ENCODE measurements at regions not wholly inside any gene's neighbourhood (a gene's known extent, or its start where the extent isn't known, plus 50 kb on each side); places are given as distances from the start of the nearest gene placed in this dataset.

DNA sequence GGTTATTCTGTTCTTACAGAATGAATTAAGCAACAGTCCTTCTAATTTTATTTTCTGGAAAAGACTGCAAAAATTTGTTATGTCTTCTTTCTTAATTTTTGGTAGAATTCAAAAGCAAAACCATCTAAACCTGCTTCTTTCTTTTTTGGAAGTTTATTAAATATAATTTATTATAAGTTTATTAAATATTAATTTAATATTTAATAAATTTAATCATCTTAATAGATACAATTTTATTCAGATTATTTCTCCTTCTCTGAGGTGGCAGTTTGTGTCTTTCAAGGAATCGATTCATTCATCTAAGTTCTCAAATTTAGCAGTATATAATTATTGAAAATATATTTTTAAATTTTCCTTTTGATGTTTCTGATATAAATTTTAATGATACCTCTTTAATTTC, 837.5 kb upstream of the LRRC4C start:
- H3K9me3 ChIP-seq (ENCODE audit: low read length) = no peaks in the 10 kb centered on the region
- H3K4me1 ChIP-seq (ENCODE audit: insufficient read depth, low read length) = no peaks in the 10 kb centered on the region
- H2AFZ ChIP-seq (ENCODE audit: low read depth, low read length) = no peak overlapping the region

DNA sequence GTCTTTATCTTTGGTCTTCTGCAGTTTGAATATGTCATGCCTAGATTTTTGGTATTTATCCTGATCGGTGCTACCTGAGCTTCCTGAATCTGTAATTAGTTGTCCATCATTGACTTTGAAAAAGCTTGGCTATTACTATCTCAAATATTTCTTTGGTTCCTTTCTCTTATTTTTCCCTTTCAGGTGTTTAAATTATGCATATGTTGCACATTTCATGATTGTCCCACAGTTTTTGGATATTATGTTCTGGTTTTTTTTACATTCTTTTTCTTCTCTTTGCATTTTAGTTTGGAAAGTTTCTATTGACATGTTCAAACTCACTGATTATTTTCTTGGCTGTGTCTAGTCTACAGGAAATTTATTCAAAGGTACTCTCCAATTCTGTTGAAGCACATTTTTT, 840.3 kb upstream of the LRRC4C start:
- Histone ChIP-seq H3K4me1 (ENCODE audit: insufficient read depth, low read length) (no peaks in the 10 kb centered on the region), H2AFZ (ENCODE audit: low read depth, low read length) (no peak overlapping the region), H3K27me3 (ENCODE audit: insufficient read depth, low read length) (no peaks in the 10 kb centered on the region), H3K9me3 (ENCODE audit: low read length) (no peaks in the 10 kb centered on the region), H3K4me3 (ENCODE audit: low read length) (no peak overlapping the region), H3K36me3 (ENCODE audit: insufficient read depth, low read length) (no peaks in the 10 kb centered on the region)

More for the DNA sequence above, 837.5 kb upstream of the LRRC4C start:
- Histone ChIP-seq H3K36me3 (ENCODE audit: insufficient read depth, low read length) (no peaks in the 10 kb centered on the region), H3K4me3 (ENCODE audit: low read length) (no peak overlapping the region), H3K27me3 (ENCODE audit: insufficient read depth, low read length) (no peaks in the 10 kb centered on the region)

DNA sequence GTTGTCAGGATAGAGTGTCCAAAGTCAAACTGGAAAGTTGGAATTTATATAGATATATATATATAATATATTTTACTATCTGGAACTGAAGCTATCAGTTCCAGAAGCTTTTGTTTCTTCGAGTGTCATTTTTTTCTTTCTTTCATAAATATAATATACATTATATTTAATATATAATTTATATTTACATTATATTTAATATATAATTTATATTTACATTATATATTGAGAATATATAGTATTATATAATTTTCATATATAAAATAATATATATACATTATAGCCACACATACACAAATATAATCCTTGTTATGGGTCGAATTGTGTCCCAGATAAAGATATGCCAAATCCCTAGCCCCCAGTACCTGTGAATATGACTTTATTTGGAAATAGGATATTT, 842.3 kb upstream of the LRRC4C start:
- no peak overlapping the region for H3K4me3 ChIP-seq (ENCODE audit: low read length)
- H3K27me3 ChIP-seq (ENCODE audit: insufficient read depth, low read length) = no peaks in the 10 kb centered on the region
- H3K36me3 ChIP-seq (ENCODE audit: insufficient read depth, low read length) = no peaks in the 10 kb centered on the region
- no peaks in the 10 kb centered on the region for H3K4me1 ChIP-seq (ENCODE audit: insufficient read depth, low read length)
- no peak overlapping the region for H2AFZ ChIP-seq (ENCODE audit: low read depth, low read length)
- no peaks in the 10 kb centered on the region for H3K9me3 ChIP-seq (ENCODE audit: low read length)

DNA sequence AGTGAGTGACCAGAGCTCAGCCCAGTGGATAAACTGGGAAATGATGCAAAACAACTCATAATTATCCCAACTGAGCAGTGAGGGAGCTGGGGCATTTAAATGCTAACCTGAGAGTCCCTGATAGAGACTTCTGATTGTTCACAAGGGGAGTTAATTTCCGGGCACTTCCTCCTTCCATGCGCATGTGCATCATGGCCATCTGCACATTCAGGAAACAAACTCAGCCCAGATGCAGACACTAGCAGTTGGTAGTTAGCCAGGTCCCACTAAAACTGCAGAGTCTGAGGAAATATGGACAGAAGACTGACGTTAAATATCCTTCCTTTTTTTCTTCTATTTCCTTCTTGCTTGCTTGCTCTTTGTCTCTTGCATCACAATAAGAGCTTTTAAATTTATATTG, 852.1 kb upstream of the LRRC4C start:
- no peaks in the 10 kb centered on the region for H3K27me3 ChIP-seq (ENCODE audit: insufficient read depth, low read length)
- no peaks in the 10 kb centered on the region for H3K36me3 ChIP-seq (ENCODE audit: insufficient read depth, low read length)
- H2AFZ ChIP-seq (ENCODE audit: low read depth, low read length) = no peak overlapping the region
- peaks cover 3% of the 10 kb centered on the region for H3K4me1 ChIP-seq (ENCODE audit: insufficient read depth, low read length)
- H3K9me3 ChIP-seq (ENCODE audit: low read length) = no peaks in the 10 kb centered on the region
- no peak overlapping the region for H3K4me3 ChIP-seq (ENCODE audit: low read length)

DNA sequence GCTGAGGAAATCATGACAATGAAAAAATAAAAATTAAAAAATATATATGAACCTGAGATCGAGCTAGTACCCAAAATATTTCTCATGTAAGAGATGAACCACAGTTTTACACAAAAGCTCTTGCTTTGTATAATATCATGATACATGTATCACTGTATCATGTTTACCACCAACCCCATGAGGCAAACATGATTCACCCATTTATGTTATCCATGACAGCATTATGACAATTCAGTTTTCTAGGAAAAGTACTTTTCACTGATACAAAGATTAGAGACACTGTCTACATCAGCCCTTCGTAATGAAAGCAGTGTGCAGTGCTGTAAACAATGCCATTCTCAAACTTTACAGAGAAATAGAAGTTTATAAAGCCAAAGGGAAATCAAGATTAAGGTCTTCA, 852.5 kb upstream of the LRRC4C start:
- Histone ChIP-seq H3K4me1 (ENCODE audit: insufficient read depth, low read length) (peaks cover 3% of the 10 kb centered on the region), H3K36me3 (ENCODE audit: insufficient read depth, low read length) (no peaks in the 10 kb centered on the region), H3K27me3 (ENCODE audit: insufficient read depth, low read length) (no peaks in the 10 kb centered on the region), H3K9me3 (ENCODE audit: low read length) (no peaks in the 10 kb centered on the region), H3K4me3 (ENCODE audit: low read length) (no peak overlapping the region), H2AFZ (ENCODE audit: low read depth, low read length) (no peak overlapping the region)

DNA sequence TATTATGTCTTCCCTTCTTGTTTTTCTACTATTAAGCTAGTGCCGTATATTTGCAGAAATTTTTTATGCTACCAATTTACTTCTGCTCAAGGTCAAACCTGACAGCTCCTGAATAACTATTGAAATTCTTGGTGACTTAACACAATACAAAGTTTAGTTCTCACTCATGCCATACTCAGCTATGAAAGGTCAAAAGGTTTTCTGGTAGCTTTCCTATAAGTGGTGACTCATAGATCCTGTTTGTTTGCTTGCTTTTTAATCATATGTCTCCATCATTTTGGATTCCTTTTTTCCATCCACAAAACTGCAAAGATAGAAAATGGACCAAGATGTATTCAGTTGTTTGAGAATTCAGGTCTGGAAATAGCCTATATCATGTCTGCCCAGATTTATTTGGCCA, 855.8 kb upstream of the LRRC4C start:
- Histone ChIP-seq H2AFZ (ENCODE audit: low read depth, low read length) (no peak overlapping the region), H3K9me3 (ENCODE audit: low read length) (no peaks in the 10 kb centered on the region), H3K4me1 (ENCODE audit: insufficient read depth, low read length) (peaks cover 3% of the 10 kb centered on the region), H3K36me3 (ENCODE audit: insufficient read depth, low read length) (no peaks in the 10 kb centered on the region), H3K4me3 (ENCODE audit: low read length) (no peak overlapping the region), H3K27me3 (ENCODE audit: insufficient read depth, low read length) (no peaks in the 10 kb centered on the region)

DNA sequence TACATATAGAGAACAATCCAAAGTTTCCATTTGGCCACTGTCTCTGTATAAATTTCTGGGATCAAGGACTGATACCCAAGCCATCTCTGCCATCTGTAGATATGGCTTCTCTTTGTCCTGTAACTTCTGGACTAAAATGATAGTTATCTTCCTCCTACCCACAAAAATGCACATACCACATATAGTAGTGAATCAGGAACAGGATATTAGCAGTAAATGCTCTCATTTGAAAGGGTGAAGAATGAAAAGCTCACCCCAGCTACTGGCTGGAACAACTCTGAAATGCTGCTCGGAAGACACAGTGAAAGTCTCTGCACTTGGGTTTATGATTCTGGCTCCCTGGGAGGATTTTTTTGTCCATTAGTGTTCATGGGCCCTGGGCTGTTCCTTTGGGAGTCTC, 856.4 kb upstream of the LRRC4C start:
- no peak overlapping the region for H3K4me3 ChIP-seq (ENCODE audit: low read length)
- no peak overlapping the region for H2AFZ ChIP-seq (ENCODE audit: low read depth, low read length)
- H3K36me3 ChIP-seq (ENCODE audit: insufficient read depth, low read length) = no peaks in the 10 kb centered on the region
- no peaks in the 10 kb centered on the region for H3K9me3 ChIP-seq (ENCODE audit: low read length)
- no peaks in the 10 kb centered on the region for H3K27me3 ChIP-seq (ENCODE audit: insufficient read depth, low read length)
- H3K4me1 ChIP-seq (ENCODE audit: insufficient read depth, low read length) = peaks cover 3% of the 10 kb centered on the region

DNA sequence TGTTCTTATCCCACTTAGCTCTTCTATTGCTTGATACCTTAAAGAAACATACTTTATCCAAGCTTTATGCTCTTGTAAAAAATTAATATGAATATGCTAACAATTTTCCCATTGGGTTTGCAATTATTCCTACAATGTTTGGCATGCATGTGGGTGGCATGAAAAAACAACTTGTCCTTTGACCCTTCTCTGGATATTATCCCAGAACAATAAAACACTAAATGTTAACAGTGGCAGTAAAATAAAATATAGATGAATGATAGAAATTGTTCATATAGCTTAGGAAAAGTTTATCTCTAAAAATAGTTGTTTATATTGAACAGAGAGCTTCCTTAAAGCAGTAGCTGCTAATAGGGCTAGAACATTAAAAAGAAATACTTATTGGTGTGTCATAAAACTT, 860.5 kb upstream of the LRRC4C start:
- no peaks in the 10 kb centered on the region for H3K27me3 ChIP-seq (ENCODE audit: insufficient read depth, low read length)

DNA sequence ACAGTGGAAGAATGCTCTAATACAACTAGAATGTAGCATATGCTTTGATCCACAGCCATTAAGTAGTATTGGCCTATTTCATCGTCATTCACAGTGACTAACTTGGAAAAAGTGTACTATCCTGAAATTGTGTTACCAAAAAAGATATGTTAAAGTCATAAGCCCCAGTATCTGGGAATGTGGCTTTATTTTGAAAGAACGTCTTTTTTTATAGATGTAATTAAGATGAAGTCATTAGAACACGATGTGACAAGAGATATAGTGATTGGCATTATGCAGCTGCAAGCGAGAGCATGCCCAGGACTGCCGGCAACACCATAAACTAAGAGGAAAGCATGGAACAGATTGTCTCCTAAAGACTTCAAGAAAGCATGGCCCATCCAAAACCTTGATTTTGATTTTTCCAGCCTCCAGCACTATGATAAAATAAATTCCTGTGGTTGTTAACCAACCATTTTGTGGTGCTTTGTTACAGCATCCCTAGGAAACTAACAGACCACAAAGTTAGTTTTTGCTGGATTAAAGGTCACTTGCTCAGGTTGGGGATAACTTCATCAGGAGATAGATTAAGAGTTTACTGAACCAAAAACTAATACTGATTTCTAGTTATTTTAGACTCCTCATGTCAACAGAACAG, 870.6 kb upstream of the LRRC4C start:
- H3K36me3 ChIP-seq (ENCODE audit: insufficient read depth, low read length) = no peaks in the 10 kb centered on the region
- H3K4me3 ChIP-seq (ENCODE audit: low read length) = no peak overlapping the region
- H3K9me3 ChIP-seq (ENCODE audit: low read length) = no peaks in the 10 kb centered on the region
- H3K27me3 ChIP-seq (ENCODE audit: insufficient read depth, low read length) = no peaks in the 10 kb centered on the region
- no peak overlapping the region for H2AFZ ChIP-seq (ENCODE audit: low read depth, low read length)
- H3K4me1 ChIP-seq (ENCODE audit: insufficient read depth, low read length) = no peaks in the 10 kb centered on the region

More for the DNA sequence above, 860.5 kb upstream of the LRRC4C start:
- Histone ChIP-seq H3K4me3 (ENCODE audit: low read length) (no peak overlapping the region), H3K36me3 (ENCODE audit: insufficient read depth, low read length) (no peaks in the 10 kb centered on the region), H3K4me1 (ENCODE audit: insufficient read depth, low read length) (no peaks in the 10 kb centered on the region), H3K9me3 (ENCODE audit: low read length) (no peaks in the 10 kb centered on the region), H2AFZ (ENCODE audit: low read depth, low read length) (no peak overlapping the region)

DNA sequence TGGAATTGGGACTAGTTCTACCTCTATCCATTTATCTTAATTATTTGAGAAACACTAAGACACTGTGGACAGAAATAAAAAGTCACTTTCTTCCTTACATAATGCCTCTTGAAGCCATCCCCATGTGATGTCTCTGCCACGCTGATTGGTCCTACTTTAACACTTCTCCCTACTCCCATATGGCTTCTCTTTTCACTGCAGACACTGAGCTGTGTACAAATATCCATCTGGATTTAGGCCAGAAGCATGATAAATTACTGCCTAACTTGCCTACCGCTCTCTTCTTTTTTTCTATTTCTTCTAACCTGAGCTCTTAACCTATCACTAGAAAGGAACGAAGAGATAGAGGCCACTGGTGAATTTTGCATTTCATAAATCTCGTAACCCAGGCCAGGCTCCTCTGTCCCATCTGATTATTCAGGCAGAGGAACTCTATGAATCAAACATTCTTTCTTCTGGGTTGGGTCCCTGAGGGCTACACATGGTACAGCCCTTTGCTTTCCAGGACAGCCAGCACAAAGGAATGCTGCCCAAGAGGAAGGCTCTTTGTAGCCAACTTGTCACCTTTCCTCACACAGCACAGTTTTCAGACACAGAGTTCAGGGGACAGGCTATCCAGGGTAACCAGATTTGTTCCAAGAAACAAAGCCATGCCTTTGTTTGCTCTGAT, 878.5 kb upstream of the LRRC4C start:
- Histone ChIP-seq H3K4me3 (ENCODE audit: low read length) (no peak overlapping the region), H3K36me3 (ENCODE audit: insufficient read depth, low read length) (no peaks in the 10 kb centered on the region), H2AFZ (ENCODE audit: low read depth, low read length) (no peak overlapping the region), H3K4me1 (ENCODE audit: insufficient read depth, low read length) (peaks cover 3% of the 10 kb centered on the region), H3K27me3 (ENCODE audit: insufficient read depth, low read length) (no peaks in the 10 kb centered on the region), H3K9me3 (ENCODE audit: low read length) (no peaks in the 10 kb centered on the region)

DNA sequence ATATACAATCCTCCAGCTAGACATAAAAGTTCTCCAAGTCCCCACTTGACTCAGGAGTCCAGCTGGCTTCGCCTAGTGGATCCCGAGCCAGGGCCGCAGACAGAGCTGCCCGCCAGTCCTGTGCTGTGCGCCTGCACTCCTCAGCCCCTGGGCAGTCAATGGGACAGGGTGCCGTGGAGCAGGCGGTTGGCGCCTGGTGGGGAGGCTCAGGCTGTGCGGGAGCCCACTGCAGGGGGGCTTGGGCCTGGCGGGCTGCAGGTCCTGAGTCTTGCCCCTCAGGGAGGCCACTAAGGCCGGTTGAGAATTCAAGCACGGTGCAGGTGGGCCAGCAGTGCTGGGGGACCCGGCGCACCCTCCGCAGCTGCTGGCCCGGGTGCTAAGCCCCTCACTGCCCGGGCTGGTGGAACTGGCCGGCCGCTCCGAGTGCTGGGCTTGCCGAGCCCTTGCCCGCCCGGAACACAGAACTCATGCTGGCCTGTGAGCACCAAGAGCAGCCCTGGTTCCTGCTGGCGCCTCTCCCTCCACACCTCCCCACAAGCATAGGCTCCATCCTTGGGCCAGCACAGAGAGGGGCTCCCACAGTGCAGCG, 884.8 kb upstream of the LRRC4C start:
- Histone ChIP-seq H3K27me3 (ENCODE audit: insufficient read depth, low read length) (no peaks in the 10 kb centered on the region), H2AFZ (ENCODE audit: low read depth, low read length) (no peak overlapping the region), H3K36me3 (ENCODE audit: insufficient read depth, low read length) (no peaks in the 10 kb centered on the region), H3K9me3 (ENCODE audit: low read length) (no peaks in the 10 kb centered on the region), H3K4me3 (ENCODE audit: low read length) (no peak overlapping the region), H3K4me1 (ENCODE audit: insufficient read depth, low read length) (no peaks in the 10 kb centered on the region)

DNA sequence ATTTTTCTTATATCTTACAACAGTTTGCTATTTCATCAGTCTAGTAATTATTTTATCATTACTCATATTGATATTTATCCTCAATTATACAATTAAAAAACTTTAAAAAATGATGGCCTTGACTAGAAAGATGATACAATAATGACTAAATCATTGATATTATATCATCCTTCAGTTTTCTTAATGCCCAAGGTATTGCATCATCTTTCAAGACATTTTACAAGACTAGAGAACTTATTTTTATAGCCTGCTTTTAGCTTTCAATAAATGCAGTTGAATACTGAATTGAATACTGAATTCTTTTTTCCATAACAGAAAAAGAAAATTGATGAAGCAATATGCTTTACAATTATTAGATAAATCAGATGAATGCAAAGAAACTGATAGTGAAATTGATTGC, 886.5 kb upstream of the LRRC4C start:
- Histone ChIP-seq H3K36me3 (ENCODE audit: insufficient read depth, low read length) (no peaks in the 10 kb centered on the region), H3K27me3 (ENCODE audit: insufficient read depth, low read length) (no peaks in the 10 kb centered on the region), H3K4me3 (ENCODE audit: low read length) (no peak overlapping the region), H3K9me3 (ENCODE audit: low read length) (no peaks in the 10 kb centered on the region), H2AFZ (ENCODE audit: low read depth, low read length) (no peak overlapping the region), H3K4me1 (ENCODE audit: insufficient read depth, low read length) (no peaks in the 10 kb centered on the region)

DNA sequence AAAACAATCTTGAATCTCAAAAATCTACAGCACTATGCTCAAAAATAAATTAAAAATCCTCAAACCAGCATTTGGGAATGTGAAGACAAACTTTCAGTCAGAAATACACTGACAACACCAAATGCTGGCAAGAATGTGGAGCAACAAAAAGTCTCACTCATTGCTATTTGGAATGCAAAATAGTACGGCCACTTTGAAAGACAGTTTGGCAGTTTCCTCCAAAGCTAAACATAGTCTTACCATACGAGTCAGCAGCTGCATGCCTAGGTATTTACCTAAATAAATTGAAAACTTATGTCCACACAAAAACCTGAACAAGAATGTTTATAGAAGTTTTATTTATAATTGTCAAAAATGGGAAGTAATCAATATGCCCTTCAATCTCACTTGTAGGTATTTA, 904.2 kb upstream of the LRRC4C start:
- Histone ChIP-seq H3K4me1 (ENCODE audit: insufficient read depth, low read length) (no peaks in the 10 kb centered on the region), H3K9me3 (ENCODE audit: low read length) (no peaks in the 10 kb centered on the region), H2AFZ (ENCODE audit: low read depth, low read length) (no peak overlapping the region), H3K4me3 (ENCODE audit: low read length) (no peak overlapping the region), H3K36me3 (ENCODE audit: insufficient read depth, low read length) (no peaks in the 10 kb centered on the region), H3K27me3 (ENCODE audit: insufficient read depth, low read length) (no peaks in the 10 kb centered on the region)
